Astrocyte of the cerebellum (primary cell): ENCODE measurements at regions not wholly inside any gene's neighbourhood (a gene's known extent, or its start where the extent isn't known, plus 50 kb on each side); places are given as distances from the start of the nearest gene placed in this dataset.

Source experiments
- DNase-seq: peaks from one replicate; pipeline ENCODE4 v3.0.0-alpha.2; 2011; ENCODE audit warnings: low read depth
- H3K4me3 ChIP-seq: 2 replicates; pipeline ENCODE4 v1.5.1; 2011; ENCODE audit warnings: mild to moderate bottlenecking, low read depth, low read length, moderate library complexity
- in situ Hi-C: cut with HindIII; loops from 2 replicates; pipeline ENCODE4 v1.10.0; 2017; ENCODE audit warnings: low sequenced_read_pairs
- TF ChIP-seq, protein P1 (sequence below): IDR thresholded peaks from 2 replicates; pipeline ENCODE4 v1.5.1; 2012; ENCODE audit warnings: low read length, low read depth, moderate library complexity, mild to moderate bottlenecking; ENCODE audit errors: missing control alignments

DNA sequence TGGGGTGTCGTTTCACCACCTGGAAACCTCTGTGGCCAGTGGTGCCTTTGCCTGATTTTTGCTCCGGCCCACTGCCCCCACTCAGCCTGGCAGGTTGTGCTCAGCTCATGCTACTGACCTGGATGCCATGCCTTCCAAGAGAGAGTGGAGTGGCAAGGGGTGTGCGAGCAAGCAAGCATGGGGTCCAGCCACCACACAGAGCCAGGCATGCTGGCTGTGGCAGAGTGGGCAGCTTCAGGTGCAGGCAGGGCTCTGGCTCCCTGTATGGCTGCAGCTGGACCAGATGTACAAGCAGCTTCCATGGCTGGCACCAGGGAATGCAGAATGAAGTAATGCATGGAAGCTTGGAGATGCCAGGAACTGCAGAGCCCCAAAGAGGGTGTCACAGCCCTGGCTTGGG, 620.5 kb upstream of the SETBP1 start:
- in situ Hi-C loops = no loop called here
- no peak overlapping the region for H3K4me3 ChIP-seq
- TF ChIP-seq, protein P1, sequence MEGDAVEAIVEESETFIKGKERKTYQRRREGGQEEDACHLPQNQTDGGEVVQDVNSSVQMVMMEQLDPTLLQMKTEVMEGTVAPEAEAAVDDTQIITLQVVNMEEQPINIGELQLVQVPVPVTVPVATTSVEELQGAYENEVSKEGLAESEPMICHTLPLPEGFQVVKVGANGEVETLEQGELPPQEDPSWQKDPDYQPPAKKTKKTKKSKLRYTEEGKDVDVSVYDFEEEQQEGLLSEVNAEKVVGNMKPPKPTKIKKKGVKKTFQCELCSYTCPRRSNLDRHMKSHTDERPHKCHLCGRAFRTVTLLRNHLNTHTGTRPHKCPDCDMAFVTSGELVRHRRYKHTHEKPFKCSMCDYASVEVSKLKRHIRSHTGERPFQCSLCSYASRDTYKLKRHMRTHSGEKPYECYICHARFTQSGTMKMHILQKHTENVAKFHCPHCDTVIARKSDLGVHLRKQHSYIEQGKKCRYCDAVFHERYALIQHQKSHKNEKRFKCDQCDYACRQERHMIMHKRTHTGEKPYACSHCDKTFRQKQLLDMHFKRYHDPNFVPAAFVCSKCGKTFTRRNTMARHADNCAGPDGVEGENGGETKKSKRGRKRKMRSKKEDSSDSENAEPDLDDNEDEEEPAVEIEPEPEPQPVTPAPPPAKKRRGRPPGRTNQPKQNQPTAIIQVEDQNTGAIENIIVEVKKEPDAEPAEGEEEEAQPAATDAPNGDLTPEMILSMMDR = no peak
- DNase-seq = no peak

DNA sequence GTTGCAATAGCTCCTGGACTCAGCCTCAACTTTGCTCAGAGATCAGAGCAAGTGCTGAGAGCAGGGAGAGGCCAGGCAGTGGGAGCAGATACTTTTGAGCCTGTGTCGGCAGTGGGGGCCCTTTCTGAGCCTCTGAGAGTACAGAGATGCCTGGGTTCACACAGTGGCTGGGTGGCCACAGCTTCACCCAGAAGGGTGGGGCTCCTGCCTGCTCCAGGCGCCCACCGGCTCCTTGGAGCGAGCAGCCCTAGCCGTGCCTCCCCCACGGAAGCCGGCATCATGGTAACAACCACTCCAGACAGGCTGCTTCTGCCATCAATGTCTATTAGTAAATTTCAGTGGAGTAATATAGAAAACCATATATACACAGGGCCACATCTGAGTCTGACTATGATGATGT, 619.2 kb upstream of the SETBP1 start:
- in situ Hi-C loops = no loop called here
- DNase-seq = no peak
- TF ChIP-seq, protein P1 = no peak

DNA sequence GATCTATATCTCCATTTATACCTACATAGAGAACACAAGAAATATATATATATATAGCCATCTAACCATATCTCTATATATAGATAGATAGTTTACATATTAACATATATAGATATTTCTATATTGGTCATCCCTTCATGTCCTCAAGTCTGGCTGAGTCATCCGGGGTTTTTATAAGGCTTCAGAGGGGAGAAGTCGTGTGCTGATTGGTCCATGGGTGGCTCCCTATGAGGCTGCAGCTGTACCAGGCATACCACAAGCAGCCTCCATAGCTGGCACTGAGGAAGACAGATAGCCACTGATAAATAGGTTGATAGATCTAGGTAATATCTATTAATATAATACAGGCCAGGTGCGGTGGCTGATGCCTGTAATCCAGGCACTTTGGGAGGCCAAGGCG, 618.3 kb upstream of the SETBP1 start:
- in situ Hi-C loops = no loop called here
- H3K4me3 ChIP-seq = no peak overlapping the region
- DNase-seq = no peak
- TF ChIP-seq, protein P1 = no peak

More for the DNA sequence above, 619.2 kb upstream of the SETBP1 start:
- H3K4me3 ChIP-seq = no peak overlapping the region

DNA sequence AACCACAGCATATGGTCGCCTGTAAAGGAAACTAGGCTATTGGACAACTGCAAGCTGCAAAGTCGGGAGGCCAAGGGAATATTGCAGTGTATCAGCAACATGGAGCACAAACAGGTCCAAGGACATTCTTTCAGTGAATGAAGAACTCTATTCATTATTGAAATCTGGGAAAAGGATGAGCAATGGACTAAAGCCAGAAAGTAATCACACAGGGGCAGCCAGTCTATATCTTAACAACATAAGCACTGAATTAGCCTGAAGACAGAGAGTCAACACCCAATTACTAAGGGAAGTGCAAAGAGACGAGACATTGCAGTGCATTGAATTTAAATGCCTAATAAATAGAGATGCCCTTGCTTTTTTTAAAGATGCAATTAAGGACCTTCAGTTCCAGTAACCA, 615.5 kb upstream of the SETBP1 start:
- in situ Hi-C loops = no loop called here
- no peak for DNase-seq
- TF ChIP-seq, protein P1 = no peak
- no peak overlapping the region for H3K4me3 ChIP-seq

DNA sequence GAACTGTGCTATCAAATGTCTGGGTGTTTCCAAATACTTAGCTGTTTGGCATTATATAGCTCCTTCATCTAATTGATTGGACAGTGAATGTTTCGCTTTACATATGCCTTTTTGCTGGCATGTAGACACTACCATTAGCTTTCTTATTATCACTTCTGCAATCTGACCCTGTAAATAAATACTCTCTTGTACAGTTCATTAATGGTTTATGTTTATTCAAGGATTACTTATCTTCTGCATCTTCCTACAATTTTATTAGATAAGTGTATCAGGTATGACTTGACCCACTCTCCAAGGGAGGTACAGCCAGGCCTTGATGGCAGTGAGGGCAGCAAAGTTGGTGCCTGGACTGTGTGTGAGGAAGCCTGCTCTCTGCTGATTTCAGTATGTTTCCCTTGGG, 614.1 kb upstream of the SETBP1 start:
- DNase-seq = no peak
- TF ChIP-seq, protein P1 = no peak
- no peak overlapping the region for H3K4me3 ChIP-seq
- in situ Hi-C loops = no loop called here

DNA sequence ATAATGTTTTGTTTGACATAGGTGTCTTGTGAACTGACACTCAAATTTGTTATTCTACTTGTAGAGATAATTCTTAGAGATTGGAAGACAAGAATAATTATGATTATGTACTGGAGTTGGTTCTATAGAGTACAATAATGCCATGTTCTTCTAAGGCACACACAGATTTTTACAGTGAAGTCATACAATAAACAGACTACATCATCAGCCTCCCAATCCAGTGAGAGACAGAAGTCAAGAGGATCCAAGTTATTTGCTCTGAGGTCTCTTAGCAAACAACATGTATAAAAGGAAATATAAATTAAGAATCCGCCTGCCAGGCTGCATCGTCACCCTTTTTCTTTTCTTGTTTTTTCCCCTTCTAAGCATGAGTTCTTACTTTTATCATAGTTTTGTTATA, 613.5 kb upstream of the SETBP1 start:
- in situ Hi-C loops = no loop called here
- TF ChIP-seq, protein P1 = no peak
- H3K4me3 ChIP-seq = no peak overlapping the region
- no peak for DNase-seq

DNA sequence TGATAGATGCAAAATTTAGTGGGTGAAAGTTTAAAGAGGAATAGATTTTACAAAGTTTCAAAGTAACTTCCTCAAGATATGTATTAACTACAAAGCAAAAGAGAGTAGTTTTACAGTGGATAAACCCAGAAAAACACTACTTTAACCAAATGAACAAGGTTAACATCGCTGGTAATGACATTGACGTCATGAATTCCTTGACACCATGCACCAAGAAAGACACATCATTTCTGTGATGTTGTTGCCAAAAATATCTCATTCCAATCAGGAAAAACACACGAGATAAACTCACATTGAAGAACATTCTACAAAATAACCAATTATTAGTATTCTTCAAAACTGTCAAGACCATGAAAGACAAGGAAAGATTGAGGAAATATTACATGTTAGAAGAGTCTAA, 605.6 kb upstream of the SETBP1 start:
- in situ Hi-C loops = no loop called here
- TF ChIP-seq, protein P1 = no peak
- H3K4me3 ChIP-seq = no peak overlapping the region
- DNase-seq = no peak
